HG03439 (cell line): ENCODE measurements at regions not wholly inside any gene's neighbourhood (a gene's known extent, or its start where the extent isn't known, plus 50 kb on each side); places are given as distances from the start of the nearest gene placed in this dataset.
"Not testable (repeated sequence)": the region's sequence is repeated elsewhere in the genome, so short reads cannot be mapped to it uniquely, and the experiment has no call there.

Experiments used
- ATAC-seq: cut with Tn5 transposase; IDR thresholded peaks from one replicate; pipeline ENCODE4 v1.9.1; 2021; ENCODE audit warnings: mild to moderate bottlenecking, moderate library complexity; ENCODE audit not compliant: unreplicated experiment

GRCh38 chr16:88262858-88263563 lies 119.7 kb upstream of the ZNF469 start:
- not testable (repeated sequence) for ATAC-seq

DNA sequence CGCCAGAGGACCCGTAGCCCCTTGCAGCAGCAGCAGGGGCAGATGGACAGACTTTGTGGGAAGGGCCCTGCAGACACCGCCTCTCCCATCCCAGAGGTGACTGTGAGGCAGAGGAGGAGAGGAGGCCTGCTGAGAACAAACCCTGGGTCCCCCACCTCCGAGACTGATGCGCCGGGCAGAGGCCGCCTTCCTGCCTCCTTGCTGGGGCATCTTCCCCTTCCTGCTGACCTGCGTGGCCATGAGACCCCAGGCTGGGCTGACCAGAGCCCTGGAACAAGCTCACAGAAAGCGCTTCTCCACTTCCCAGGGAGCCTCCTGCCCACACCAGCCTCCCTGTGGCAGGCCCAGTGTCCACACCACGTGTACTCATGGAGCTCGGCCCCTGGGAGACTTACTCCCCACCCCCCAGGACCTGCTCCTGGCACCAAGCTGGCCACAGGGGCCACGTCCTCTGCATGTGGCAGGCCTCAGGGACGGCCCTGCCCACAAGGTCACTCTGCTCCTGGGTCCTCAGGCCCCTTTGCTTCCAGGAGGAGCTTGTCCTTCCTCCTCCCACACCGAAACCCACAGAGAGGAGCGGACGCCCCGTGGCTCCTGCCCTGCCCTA lies 119.0 kb upstream of the ZNF469 start:
- ATAC-seq: not testable (repeated sequence)

DNA sequence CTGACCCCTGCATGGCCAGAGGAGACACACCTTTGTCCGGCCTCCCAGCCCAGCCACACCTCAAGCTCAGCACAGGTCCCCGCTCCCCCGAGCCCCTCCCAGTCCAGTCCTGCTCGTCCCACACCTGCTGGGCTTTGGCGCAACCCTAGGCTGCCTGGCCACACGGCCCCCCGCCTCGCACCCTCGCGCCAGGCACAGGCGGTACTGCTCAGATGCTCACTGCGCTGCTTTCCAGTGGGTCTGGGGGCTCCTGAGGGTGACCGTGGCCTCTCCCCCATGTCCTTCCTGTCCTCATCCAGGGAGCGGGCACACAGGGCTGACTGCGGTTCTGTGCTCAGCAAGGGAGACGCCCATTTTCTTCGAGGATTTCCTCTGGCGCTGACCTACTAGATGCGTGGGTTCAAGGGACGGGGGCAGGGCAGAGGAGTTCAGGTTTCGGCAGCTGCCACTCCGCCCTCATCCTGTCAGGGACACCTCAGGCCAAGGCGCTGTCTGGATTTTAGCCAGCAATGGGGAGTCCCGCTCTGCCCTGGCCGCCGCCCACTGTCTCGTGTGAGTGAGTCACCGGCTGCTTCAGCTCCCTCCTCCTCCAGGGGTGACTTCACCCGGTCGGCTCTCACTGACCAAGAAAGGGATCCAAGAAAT lies 118.0 kb upstream of the ZNF469 start:
- peak; percentile 74 for ATAC-seq

- not testable (repeated sequence) for ATAC-seq
Measured at GRCh38 chr16:88265286-88265938, 117.3 kb upstream of the ZNF469 start.

DNA sequence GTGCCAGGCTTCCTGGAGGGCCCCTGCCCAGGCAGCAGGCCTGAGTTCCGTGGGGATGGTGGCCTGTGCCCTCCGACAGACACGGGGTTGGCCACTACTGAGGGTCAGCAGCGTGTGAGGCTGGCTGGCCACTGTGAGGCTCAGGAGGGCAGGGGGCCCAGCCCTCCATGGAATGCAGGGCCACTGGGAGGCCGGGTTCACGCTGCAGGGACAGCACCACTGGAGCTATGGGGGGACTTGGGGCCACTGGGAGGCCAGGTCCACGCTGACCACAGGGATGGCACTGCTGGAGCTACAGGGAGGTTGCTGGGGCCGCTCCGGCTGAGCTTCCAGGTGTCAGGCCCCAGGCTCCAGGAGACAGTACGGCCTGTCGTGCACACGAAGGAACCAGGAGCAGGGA lies 116.7 kb upstream of the ZNF469 start:
- ATAC-seq: not testable (repeated sequence)

- not testable (repeated sequence) for ATAC-seq
Measured at GRCh38 chr16:88266935-88267551, 115.7 kb upstream of the ZNF469 start.

- ATAC-seq: not testable (repeated sequence)
Measured at GRCh38 chr16:88268186-88268970, 114.4 kb upstream of the ZNF469 start.

DNA sequence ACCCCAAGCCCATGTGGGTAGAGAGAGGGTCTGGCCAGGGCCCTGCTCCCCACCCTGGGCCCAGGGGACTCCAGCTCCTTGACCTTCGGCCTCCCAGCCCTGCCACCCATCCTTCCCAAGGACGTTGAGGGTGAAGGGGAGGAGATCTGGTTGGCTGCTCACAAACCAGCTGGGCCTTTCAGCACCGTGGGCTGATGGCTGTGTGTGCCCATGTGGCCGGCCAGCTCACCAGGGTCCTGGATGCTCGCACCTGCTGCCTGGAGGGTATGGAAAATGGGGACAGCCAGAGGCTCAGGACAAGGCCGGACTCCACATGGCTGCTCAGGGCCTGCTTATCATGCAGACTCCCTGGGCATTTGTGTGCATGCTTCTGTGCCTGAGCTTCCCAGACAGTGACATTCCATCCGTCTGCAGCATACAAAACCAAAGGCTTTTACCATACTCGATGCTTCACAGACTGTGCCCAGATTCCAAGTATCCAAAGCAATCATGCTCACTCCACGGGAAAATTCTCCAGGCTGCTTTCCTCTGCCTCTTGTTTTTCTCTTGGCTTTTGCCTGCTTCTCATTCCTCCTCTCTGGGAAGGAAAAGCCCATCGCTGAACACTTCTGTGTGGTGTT lies 112.5 kb upstream of the ZNF469 start:
- ATAC-seq: not testable (repeated sequence)

DNA sequence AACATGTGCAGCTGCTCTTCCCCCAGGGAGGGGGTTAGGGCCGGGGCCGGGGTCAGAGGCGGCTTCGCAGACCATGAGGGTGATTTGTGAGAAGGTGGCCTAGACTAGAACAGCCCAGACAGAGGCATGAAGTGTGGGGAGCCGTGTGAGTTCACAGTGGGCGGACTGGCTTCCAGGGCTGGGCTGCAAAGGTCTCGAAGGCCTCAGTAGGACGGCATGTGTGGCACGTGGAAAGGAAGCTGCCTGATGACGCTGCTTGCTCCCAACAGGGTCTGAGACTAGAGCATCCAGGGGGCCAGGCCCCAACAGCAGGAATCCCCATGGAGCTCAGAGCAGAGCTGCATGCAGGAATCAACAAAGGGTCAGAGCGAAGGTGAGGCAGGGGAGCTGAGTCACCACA lies 111.5 kb upstream of the ZNF469 start:
- ATAC-seq: not testable (repeated sequence)

- not testable (repeated sequence) for ATAC-seq
Measured at GRCh38 chr16:88271776-88272175, 111.0 kb upstream of the ZNF469 start.

DNA sequence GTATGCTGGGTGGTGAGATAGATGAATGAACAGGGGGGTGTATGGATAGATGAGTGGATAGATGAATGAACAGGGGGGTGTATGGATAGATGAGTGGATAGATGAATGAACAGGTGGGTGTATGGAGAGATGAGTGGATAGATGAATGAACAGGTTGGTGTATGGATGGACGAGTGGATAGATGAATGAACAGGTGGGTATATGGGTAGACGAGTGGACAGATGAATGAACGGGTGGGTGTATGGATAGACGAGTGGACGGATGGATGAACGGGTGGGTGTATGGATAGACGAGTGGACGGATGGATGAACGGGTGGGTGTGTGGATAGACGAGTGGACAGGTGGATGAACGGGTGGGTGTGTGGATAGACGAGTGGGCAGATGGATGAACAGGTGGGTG lies 110.3 kb upstream of the ZNF469 start:
- not testable (repeated sequence) for ATAC-seq

DNA sequence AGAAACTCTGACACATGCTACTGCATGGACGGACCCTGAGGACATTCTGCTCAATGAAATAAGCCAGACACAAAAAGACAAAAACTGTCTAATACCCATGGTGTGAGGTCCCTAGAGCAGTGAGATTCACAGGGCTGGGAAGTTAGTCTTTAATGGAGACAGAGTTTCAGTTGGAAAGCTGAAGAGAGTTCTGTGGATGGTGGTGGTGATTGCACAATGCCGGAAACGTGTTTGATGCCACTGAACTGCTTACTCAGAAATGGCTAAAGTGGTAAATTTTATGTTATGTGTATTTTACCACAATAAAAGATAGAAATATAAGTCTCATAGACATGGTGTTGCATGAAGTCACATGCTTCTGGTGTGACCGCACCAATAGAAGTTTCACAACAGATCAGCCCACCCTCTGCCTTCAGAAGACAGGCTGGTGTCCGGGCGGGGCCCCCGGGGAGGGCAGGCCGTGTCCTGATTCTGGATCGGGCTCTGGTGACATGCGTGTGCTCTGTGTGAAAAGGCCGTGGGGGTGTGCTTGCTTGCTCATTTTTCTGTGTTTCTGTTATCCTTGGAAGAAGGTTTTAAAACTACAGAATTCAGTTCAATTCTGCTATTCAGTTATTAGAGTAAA lies 108.5 kb upstream of the ZNF469 start:
- ATAC-seq: not testable (repeated sequence)

DNA sequence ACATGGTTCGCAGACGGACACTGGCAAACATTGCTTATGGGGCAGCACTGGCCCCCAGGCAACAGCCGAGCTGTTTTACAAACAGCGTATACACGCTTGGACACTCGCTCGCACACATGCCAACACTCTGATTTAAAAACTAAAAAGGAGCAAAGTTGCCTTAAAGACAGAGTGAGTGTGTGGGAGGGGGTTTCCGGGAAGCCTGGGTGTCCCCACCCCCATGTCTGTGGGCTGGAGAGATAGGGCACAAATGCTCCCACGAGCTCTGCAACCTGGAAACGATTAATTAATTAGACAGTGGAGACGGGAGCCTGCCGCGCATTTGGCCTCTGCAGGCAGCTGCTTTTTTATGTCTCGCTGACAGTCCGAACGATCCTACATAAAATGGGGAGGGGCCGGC lies 107.9 kb upstream of the ZNF469 start:
- ATAC-seq: no peak

GRCh38 chr16:88275336-88276122 lies 107.2 kb upstream of the ZNF469 start:
- ATAC-seq: not testable (repeated sequence)

DNA sequence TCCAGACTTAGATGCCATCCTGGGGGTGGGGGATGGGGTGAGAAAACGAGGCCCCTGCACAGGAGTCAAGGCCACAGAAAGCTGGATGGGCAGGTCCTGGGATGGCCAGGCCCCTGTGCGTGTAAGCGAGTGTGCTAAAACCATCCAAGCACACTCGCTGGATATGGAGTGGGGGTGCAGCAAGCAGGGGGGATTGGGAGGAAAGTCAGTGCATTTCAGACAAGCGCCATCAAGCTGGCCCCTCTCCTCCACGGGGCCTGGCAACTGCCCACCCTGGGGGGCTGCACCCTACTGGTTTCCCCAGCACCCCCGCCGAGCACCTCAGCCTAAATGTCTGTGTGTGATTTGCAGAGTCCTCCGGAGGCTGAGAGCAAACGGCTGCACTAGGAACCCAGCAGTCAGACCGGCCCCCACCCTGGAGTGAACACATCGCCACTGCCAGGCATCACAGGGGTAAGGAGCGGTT lies 106.6 kb upstream of the ZNF469 start:
- ATAC-seq: not testable (repeated sequence)

GRCh38 chr16:88276591-88276990 lies 106.2 kb upstream of the ZNF469 start:
- no peak for ATAC-seq

- ATAC-seq: no peak
Measured at GRCh38 chr16:88279998-88280397, 102.8 kb upstream of the ZNF469 start.

- no peak for ATAC-seq
Measured at GRCh38 chr16:88281858-88282563, 100.7 kb upstream of the ZNF469 start.
